Nephron (organoid): ENCODE measurements at regions not wholly inside any gene's neighbourhood (a gene's known extent, or its start where the extent isn't known, plus 50 kb on each side); places are given as distances from the start of the nearest gene placed in this dataset.

Experiments used
- H3K27ac Mint-ChIP-seq, 3 experiments: 2 replicates each; pipeline ENCODE4 v1.8.0; 2020; ENCODE audit warnings: mixed read lengths in 3 of 3, mild to moderate bottlenecking in 2 of 3, moderate library complexity in 1 of 3
- H3K27me3 Mint-ChIP-seq: 2 replicates; pipeline ENCODE4 v1.8.0; 2021; ENCODE audit warnings: low read depth, mild to moderate bottlenecking, moderate library complexity, mixed read lengths
- H3K36me3 Mint-ChIP-seq: 2 replicates; pipeline ENCODE4 v1.8.0; 2020; ENCODE audit warnings: low read depth, mixed read lengths
- H3K4me1 Mint-ChIP-seq: 2 replicates; pipeline ENCODE4 v1.8.0; 2020; ENCODE audit warnings: mixed read lengths
- H3K4me3 Mint-ChIP-seq, 3 experiments: 2 replicates each; pipeline ENCODE4 v1.8.0; 2020; ENCODE audit warnings: mild to moderate bottlenecking in 3 of 3, mixed read lengths in 3 of 3, moderate library complexity in 2 of 3
- H3K9me3 Mint-ChIP-seq: 2 replicates; pipeline ENCODE4 v1.8.0; 2020; ENCODE audit warnings: mixed read lengths
- TF ChIP-seq, protein P1 (sequence below), 3 experiments: fragments of 200-600 bp; sonication (generic); IDR thresholded peaks; one replicate each; pipeline ENCODE4 v1.5.0; 2021; ENCODE audit warnings: antibody characterized with exemption in 3 of 3; ENCODE audit not compliant: unreplicated experiment in 3 of 3

DNA sequence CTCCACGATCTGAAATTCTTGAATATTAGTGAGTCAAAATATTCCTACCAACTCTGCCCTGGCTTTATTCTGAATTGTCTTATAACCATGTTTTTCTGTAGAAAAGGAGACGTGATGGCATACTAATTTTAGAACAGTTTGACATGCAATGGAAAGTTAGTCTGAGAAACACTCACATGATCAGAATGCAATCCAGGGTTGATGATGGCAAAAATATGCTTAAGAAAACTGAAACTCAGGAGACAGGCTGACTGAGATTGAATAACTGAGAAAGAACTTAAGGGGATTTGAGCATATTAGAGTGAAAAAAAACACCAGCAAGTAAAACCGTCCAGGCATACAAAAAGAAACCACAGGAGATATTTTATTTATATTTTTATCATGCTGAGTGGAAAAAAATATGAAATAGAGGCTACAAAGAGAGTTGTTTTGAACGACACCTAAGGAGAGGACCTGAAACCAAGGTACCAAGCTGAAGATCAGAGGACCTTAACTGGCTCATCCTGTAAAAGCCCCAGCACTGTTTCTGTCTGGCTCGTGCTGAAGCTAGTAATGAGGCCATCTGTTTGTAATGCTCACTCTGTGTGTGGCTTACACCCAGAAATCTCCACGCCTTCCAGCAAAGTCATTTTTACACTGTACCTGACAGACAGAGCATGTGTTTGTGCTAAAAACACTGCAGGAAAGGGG is 437.2 kb upstream of the PKDCC start:
- TF ChIP-seq, protein P1, sequence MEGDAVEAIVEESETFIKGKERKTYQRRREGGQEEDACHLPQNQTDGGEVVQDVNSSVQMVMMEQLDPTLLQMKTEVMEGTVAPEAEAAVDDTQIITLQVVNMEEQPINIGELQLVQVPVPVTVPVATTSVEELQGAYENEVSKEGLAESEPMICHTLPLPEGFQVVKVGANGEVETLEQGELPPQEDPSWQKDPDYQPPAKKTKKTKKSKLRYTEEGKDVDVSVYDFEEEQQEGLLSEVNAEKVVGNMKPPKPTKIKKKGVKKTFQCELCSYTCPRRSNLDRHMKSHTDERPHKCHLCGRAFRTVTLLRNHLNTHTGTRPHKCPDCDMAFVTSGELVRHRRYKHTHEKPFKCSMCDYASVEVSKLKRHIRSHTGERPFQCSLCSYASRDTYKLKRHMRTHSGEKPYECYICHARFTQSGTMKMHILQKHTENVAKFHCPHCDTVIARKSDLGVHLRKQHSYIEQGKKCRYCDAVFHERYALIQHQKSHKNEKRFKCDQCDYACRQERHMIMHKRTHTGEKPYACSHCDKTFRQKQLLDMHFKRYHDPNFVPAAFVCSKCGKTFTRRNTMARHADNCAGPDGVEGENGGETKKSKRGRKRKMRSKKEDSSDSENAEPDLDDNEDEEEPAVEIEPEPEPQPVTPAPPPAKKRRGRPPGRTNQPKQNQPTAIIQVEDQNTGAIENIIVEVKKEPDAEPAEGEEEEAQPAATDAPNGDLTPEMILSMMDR (IDR thresholded peaks at IDR 0.05; ENCODE audit: unreplicated experiment in 3 of 3), result no peak
- Mint-ChIP-seq H3K27me3 (no peaks in the 10 kb centered on the region), H3K4me3 (no peak overlapping the region), H3K27ac (peak overlapping the region in 2 of 3 experiments; percentile 10 to 36), H3K9me3 (no peaks in the 10 kb centered on the region), H3K36me3 (no peaks in the 10 kb centered on the region), H3K4me1 (peaks cover 9% of the 10 kb centered on the region)

DNA sequence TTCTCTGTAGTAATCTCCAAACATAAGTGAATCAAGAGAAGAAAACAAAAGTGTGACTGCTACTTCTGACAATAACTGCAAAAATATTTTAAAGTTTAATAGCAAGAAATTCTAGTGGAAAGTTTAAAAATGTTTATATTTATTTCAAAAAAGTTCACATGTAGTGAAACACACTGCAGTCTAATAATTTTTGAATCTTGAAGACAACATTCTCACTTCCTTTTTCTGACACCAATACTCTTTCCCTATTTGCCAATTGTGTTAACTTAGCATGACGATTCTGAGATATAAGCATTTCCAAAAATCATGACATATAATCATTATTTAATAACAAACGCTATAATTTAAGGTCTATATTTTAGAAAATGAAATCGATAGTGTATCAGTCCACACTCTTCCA is 429.1 kb upstream of the PKDCC start:
- H3K27me3 Mint-ChIP-seq, result no peaks in the 10 kb centered on the region

DNA sequence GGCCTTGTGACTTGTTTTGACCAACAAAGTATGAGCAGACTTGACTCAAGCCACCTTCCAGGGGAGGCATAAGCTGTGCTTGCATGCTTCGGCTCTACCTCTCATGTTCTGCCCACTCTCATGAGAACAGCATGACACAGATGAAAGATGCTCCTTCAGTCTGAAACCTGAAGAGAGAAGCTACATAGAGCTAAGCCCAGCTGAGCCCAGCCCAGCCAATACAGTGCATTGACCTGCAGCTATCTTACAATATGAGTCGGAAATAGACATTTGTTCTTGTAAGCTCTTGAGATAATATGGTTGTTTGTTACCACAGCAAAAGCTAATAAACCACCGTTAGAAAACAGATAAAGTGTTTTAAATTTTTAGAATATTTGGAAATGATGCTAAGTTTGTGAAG is 426.7 kb upstream of the PKDCC start:
- no peaks in the 10 kb centered on the region for H3K36me3 Mint-ChIP-seq
- no peak overlapping the region for H3K27ac Mint-ChIP-seq
- TF ChIP-seq, protein P1 (IDR thresholded peaks at IDR 0.05; ENCODE audit: unreplicated experiment in 3 of 3), result no peak
- no peak overlapping the region for H3K4me3 Mint-ChIP-seq
- H3K9me3 Mint-ChIP-seq, result no peaks in the 10 kb centered on the region
- no peaks in the 10 kb centered on the region for H3K27me3 Mint-ChIP-seq
- no peaks in the 10 kb centered on the region for H3K4me1 Mint-ChIP-seq

More for the DNA sequence above, 429.1 kb upstream of the PKDCC start:
- Mint-ChIP-seq H3K4me1 (no peaks in the 10 kb centered on the region), H3K36me3 (no peaks in the 10 kb centered on the region), H3K27ac (no peak overlapping the region), H3K4me3 (no peak overlapping the region), H3K9me3 (no peaks in the 10 kb centered on the region)
- TF ChIP-seq, protein P1 (IDR thresholded peaks at IDR 0.05; ENCODE audit: unreplicated experiment in 3 of 3), result no peak

DNA sequence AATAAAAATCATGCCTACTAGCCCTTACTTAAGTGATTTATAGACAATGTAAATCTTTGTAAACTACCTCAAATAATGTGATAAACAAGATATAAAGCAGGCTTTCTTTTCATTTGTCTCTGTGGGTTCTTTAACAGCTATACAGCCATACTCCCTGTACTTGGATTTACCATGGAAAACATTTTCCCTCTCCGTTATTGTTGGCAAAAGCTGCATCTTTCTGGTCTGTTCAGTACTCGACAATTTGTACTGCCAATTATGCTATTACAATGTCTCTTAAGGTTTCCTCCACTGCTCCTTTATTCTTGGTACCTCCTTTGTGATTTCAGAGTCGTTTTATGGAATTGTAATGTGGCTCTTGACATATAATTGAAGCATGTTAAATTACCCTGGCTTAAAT is 426.3 kb upstream of the PKDCC start:
- Mint-ChIP-seq H3K36me3 (no peaks in the 10 kb centered on the region), H3K27me3 (no peaks in the 10 kb centered on the region), H3K4me3 (no peak overlapping the region), H3K4me1 (no peaks in the 10 kb centered on the region), H3K27ac (no peak overlapping the region), H3K9me3 (no peaks in the 10 kb centered on the region)
- TF ChIP-seq, protein P1 (IDR thresholded peaks at IDR 0.05; ENCODE audit: unreplicated experiment in 3 of 3), result no peak

DNA sequence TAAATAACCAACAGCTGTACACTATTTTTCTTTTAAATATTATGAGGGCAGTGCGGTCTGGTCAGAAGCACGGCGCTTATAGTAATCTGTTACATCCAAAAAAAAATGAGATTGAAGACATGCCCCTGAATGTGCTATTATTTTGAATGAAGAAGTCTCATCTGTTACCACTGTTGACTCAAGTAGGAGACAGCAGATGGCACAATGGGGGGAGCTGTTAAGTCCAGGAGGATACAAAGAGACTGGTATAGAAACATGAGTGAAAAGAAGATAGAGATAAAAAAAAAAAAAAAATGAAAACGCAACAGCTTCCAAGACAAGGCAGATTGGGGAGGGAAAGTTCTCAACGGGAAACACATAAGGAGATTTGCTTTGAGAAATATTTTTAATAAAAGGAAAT is 425.5 kb upstream of the PKDCC start:
- Mint-ChIP-seq H3K9me3 (no peaks in the 10 kb centered on the region), H3K27ac (no peak overlapping the region), H3K36me3 (no peaks in the 10 kb centered on the region), H3K4me3 (no peak overlapping the region), H3K4me1 (no peaks in the 10 kb centered on the region), H3K27me3 (no peaks in the 10 kb centered on the region)
- TF ChIP-seq, protein P1 (IDR thresholded peaks at IDR 0.05; ENCODE audit: unreplicated experiment in 3 of 3), result no peak

DNA sequence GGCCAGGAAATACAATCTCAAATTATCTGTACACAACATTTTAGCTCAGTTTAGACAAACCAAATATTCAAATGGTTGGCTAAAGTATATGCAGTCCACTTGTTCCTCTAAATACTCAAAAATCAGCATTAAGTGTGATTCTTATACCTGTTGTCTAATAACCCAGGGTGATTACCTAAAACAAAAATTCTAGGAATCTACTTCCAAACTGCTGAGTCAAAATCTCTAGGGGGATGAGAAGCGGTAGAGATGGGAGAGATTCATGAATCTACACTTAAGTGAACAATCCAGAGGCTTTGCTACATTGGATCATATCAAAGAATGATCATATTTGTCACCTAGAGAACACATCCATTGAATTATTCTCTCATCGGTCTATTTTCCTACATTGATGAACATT is 420.9 kb upstream of the PKDCC start:
- TF ChIP-seq, protein P1 (IDR thresholded peaks at IDR 0.05; ENCODE audit: unreplicated experiment in 3 of 3), result no peak
- H3K36me3 Mint-ChIP-seq, result no peaks in the 10 kb centered on the region
- no peak overlapping the region for H3K4me3 Mint-ChIP-seq
- no peaks in the 10 kb centered on the region for H3K4me1 Mint-ChIP-seq
- H3K27me3 Mint-ChIP-seq, result no peaks in the 10 kb centered on the region
- no peak overlapping the region for H3K27ac Mint-ChIP-seq
- no peaks in the 10 kb centered on the region for H3K9me3 Mint-ChIP-seq
